Fibroblast of lung (primary cell): ENCODE measurements at regions not wholly inside any gene's neighbourhood (a gene's known extent, or its start where the extent isn't known, plus 50 kb on each side); places are given as distances from the start of the nearest gene placed in this dataset.

Experiments
- DNase-seq, 2 donors: peaks; one replicate each; pipeline versions ENCODE4 v3.0.0 to v3.0.0-alpha.2; 2010; ENCODE audit warnings: low read depth in 2 of 2
- H2AFZ ChIP-seq: 2 replicates; pipeline ENCODE4 v1.5.1; 2012; ENCODE audit warnings: low read length, control low read depth, inconsistent platforms
- H3K27ac ChIP-seq: 2 replicates; pipeline ENCODE4 v1.5.1; 2011; ENCODE audit warnings: low read length, control low read depth; ENCODE audit not compliant: insufficient read depth
- H3K27me3 ChIP-seq: 2 replicates; pipeline ENCODE4 v1.5.1; 2011; ENCODE audit warnings: mild to moderate bottlenecking, low read length; ENCODE audit not compliant: control insufficient read depth, insufficient read depth
- H3K36me3 ChIP-seq: 2 replicates; pipeline ENCODE4 v1.5.1; 2011; ENCODE audit warnings: low read length; ENCODE audit not compliant: control insufficient read depth, insufficient read depth
- H3K4me1 ChIP-seq: 2 replicates; pipeline ENCODE4 v1.5.1; 2011; ENCODE audit warnings: low read length; ENCODE audit not compliant: control insufficient read depth, insufficient read depth; ENCODE audit errors: extremely low read depth
- H3K4me2 ChIP-seq: 2 replicates; pipeline ENCODE4 v1.5.1; 2011; ENCODE audit warnings: low read length, control low read depth; ENCODE audit not compliant: insufficient read depth; ENCODE audit errors: extremely low read depth
- H3K4me3 ChIP-seq, 4 experiments: fragments of 200-600 bp in 1 of 4; sonication (generic) in 1 of 4; replicated peaks in 1 of 4; 2 replicates each; pipeline ENCODE4 v1.5.1; 2011 to 2016; ENCODE audit warnings: low read length in 4 of 4, low read depth in 3 of 4, mild to moderate bottlenecking in 3 of 4, control low read depth in 2 of 4, inconsistent platforms in 1 of 4, mixed read lengths in 1 of 4; ENCODE audit not compliant: insufficient read depth in 1 of 4; ENCODE audit errors: control extremely low read depth in 1 of 4
- H3K79me2 ChIP-seq: 2 replicates; pipeline ENCODE4 v1.5.1; 2012; ENCODE audit warnings: mild to moderate bottlenecking, low read length, inconsistent platforms; ENCODE audit not compliant: control insufficient read depth, insufficient read depth
- H3K9ac ChIP-seq: 2 replicates; pipeline ENCODE4 v1.5.1; 2011; ENCODE audit warnings: mild to moderate bottlenecking, low read length, control low read depth; ENCODE audit not compliant: insufficient read depth
- H3K9me3 ChIP-seq: 2 replicates; pipeline ENCODE4 v1.5.1; 2012; ENCODE audit warnings: low read depth, low read length; ENCODE audit not compliant: control insufficient read depth, insufficient read depth
- H4K20me1 ChIP-seq: 2 replicates; pipeline ENCODE4 v1.5.1; 2011; ENCODE audit warnings: low read length; ENCODE audit not compliant: control insufficient read depth, insufficient read depth; ENCODE audit errors: extremely low read depth
- CTCF ChIP-seq, 2 donors: IDR thresholded peaks in 1 of 2; conservative IDR thresholded peaks in 1 of 2; 1 replicate in 1 of 2; 2 replicates in 1 of 2; pipeline ENCODE4 v1.5.1; 2011 to 2012; ENCODE audit warnings: low read length in 2 of 2, control low read depth in 1 of 2, inconsistent platforms in 1 of 2, low read depth in 1 of 2, mild to moderate bottlenecking in 1 of 2
- EZH2 ChIP-seq: IDR thresholded peaks from 2 replicates; pipeline ENCODE4 v1.5.1; 2012; ENCODE audit warnings: low read length, control low read depth, mild to moderate bottlenecking; ENCODE audit errors: missing control alignments

GRCh38 chr6:105511639-105512038 lies 108.8 kb upstream of the PREP start:
- no peak for TF ChIP-seq EZH2
- no peak for TF ChIP-seq CTCF (conservative IDR thresholded peaks at IDR 0.05 in 1 of 2, IDR thresholded peaks at IDR 0.05 in 1 of 2; ENCODE audit: low read depth in 1 of 2, low read length in 2 of 2)
- Histone ChIP-seq H3K4me2 (no peak overlapping the region), H3K9ac (no peak overlapping the region), H3K27me3 (peaks cover 3% of the 10 kb centered on the region), H2AFZ (no peak overlapping the region), H3K9me3 (no peaks in the 10 kb centered on the region), H3K27ac (no peak overlapping the region), H3K36me3 (no peaks in the 10 kb centered on the region), H4K20me1 (no peaks in the 10 kb centered on the region), H3K4me1 (no peaks in the 10 kb centered on the region), H3K79me2 (no peaks in the 10 kb centered on the region), H3K4me3 (no peak overlapping the region)
- DNase-seq: no peak

DNA sequence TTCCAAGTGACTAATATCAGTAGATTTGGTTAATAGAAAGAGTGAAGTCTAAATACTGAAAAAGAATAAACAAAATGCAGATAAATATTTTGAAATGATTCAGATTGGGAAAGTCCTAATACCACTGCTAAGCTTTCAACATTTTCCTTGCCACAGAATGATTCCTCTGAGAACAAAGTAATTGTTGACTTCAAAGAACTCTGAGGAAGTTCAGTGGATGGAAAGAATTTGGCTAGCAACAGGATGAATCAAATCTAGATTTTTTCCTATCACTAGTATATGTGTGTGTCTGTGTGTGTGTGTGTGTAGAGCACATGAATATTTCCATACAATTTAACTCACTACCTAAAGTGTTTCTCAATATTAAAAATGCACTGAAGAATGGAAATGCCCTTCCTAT lies 107.9 kb upstream of the PREP start:
- Histone ChIP-seq H3K27ac (no peak overlapping the region), H2AFZ (no peak overlapping the region), H3K79me2 (no peaks in the 10 kb centered on the region), H4K20me1 (no peaks in the 10 kb centered on the region), H3K4me1 (no peaks in the 10 kb centered on the region), H3K36me3 (no peaks in the 10 kb centered on the region), H3K9me3 (no peaks in the 10 kb centered on the region), H3K4me3 (no peak overlapping the region), H3K9ac (no peak overlapping the region), H3K27me3 (peaks cover 3% of the 10 kb centered on the region), H3K4me2 (no peak overlapping the region)
- no peak for TF ChIP-seq EZH2
- TF ChIP-seq CTCF (conservative IDR thresholded peaks at IDR 0.05 in 1 of 2, IDR thresholded peaks at IDR 0.05 in 1 of 2; ENCODE audit: low read depth in 1 of 2, low read length in 2 of 2): no peak
- peak in 1 of 2 donors; percentile 81 for DNase-seq

DNA sequence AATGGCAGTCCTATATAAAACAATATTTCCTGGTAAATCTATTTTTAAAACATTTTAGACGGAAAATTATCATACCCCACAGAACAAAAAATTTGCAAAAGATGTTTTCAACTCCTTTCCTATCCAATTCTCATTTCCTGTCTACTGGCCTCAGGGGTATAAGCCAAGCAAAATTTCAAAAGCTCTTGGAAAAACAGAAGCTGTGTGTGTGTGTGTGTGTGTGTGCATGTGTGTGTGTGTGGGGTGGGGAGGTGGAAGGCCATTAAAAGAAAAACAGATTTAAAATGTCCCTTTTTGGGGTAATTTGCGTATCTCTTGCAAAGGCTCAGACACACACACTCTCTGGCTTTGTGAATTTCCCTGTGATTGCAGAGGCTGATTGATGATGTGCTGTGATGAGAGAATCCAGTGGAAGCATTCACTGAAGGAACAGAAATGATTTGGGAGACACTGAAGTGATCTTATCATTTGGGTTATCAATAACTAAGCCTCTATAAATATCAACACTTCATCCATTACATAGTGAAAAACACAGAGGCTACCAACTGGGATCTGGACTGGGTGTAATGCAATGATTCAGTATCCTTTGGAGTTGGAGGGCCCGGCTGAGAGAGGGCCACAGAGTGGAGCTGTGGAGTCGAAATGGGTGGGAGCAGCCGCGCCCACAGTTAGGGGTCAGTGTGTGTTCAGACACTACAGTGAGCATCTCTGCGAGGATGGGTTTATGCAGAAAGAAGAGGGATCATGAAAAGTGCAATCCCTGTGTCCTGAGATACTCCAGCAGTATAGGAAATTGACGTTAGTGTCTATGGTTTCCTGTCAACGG lies 106.8 kb upstream of the PREP start:
- Histone ChIP-seq H3K27me3 (no peaks in the 10 kb centered on the region), H3K4me3 (no peak overlapping the region), H3K4me1 (no peaks in the 10 kb centered on the region), H4K20me1 (no peaks in the 10 kb centered on the region), H3K79me2 (no peaks in the 10 kb centered on the region), H3K27ac (no peak overlapping the region), H3K4me2 (no peak overlapping the region), H3K9ac (no peak overlapping the region), H2AFZ (no peak overlapping the region), H3K9me3 (no peaks in the 10 kb centered on the region), H3K36me3 (no peaks in the 10 kb centered on the region)
- TF ChIP-seq EZH2 (no peak), CTCF (conservative IDR thresholded peaks at IDR 0.05 in 1 of 2, IDR thresholded peaks at IDR 0.05 in 1 of 2; ENCODE audit: low read depth in 1 of 2, low read length in 2 of 2) (peak; percentile 38 to 44)
- peak; percentile 26 to 35 for DNase-seq
